Activated naive CD4-positive, alpha-beta T cell treated with anti-CD3 and anti-CD28 coated beads, Interleukin-2, amount 50 U/mL, for 72 hours (primary cell): ENCODE measurements at regions not wholly inside any gene's neighbourhood (a gene's known extent, or its start where the extent isn't known, plus 50 kb on each side); places are given as distances from the start of the nearest gene placed in this dataset.
"Not testable (repeated sequence)": the region's sequence is repeated elsewhere in the genome, so short reads cannot be mapped to it uniquely, and the experiment has no call there.

ENCODE experiments used
- ATAC-seq, 2 donors: fragments of 150-1000 bp; cut with Tn5 transposase; 2 replicates each; pipeline ENCODE4 v1.10.0; 2021; ENCODE audit warnings: mild to moderate bottlenecking in 2 of 2, moderate library complexity in 2 of 2
- DNase-seq, 2 donors: peaks; one replicate each; pipeline ENCODE4 v3.0.0; 2021 to 2022; ENCODE audit warnings: low spot score in 2 of 2
- H3K27ac Mint-ChIP-seq, 2 donors: one replicate each; pipeline ENCODE4 v1.8.0; 2022; ENCODE audit warnings: mild to moderate bottlenecking in 2 of 2, mixed read lengths in 2 of 2
- H3K36me3 Mint-ChIP-seq, 2 donors: one replicate each; pipeline ENCODE4 v1.8.0; 2022; ENCODE audit warnings: mixed read lengths in 2 of 2
- H3K9me3 Mint-ChIP-seq, 2 donors: one replicate each; pipeline ENCODE4 v1.8.0; 2022; ENCODE audit warnings: mixed read lengths in 2 of 2

- ATAC-seq (no peak), DNase-seq (no peak)
- Mint-ChIP-seq H3K9me3 (peaks cover 0 to 3% of the 10 kb centered on the region in 2 donors), H3K27ac (no peak overlapping the region), H3K36me3 (peaks cover 0 to 6% of the 10 kb centered on the region in 2 donors)
Observed at GRCh38 chr7:16099302-16099849, 322.0 kb downstream of the CRPPA start.

DNA sequence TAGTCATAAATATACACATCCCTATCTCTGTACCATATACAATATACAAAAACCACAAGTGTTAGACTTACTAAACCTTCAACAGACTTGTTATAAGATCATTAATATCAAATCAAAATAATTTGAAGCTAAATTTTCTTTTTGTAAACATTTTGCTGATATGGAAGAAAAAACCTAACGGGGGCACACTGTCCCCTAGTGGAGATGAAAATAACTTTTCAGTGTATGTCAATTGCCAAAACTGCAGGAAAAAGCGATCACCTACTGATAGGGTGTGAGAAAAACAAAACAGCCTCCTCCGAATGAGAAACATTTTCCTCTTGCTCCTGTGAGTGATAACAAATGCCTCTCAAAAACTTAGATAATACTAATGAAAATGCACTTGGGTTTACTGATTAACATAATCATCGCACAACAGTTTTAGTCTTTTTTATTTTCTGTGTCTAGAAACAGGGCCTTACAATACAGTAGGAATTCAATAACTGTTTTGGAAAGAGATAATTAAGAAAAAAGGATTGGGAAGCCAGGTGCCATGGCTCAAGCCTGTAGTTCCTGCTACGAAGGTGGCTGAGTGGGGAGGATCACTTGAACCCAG, 322.7 kb downstream of the CRPPA start:
- Mint-ChIP-seq H3K36me3 (peaks cover 0 to 6% of the 10 kb centered on the region in 2 donors), H3K27ac (no peak overlapping the region), H3K9me3 (no peaks in the 10 kb centered on the region)
- ATAC-seq, result no peak
- no peak for DNase-seq

DNA sequence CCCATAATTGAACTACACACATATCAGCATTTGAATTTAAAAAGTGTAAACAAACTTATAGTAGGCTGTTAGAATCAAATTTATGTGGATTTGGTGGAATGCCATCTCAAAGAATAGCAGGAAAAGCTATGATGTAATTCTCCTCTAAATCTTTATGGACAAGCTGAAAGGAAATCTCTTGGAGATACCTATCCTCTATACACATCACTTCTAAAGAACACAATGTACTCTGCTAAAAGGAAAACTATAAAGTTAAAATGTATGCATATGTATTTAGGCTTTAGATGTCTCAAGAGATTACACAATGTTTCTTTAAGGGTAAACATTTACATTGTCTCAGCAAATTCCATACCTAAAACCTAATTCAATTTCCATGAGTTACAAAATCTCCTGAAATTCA, 323.3 kb downstream of the CRPPA start:
- ATAC-seq, result no peak
- no peak for DNase-seq
- H3K36me3 Mint-ChIP-seq, result peaks cover 0 to 6% of the 10 kb centered on the region in 2 donors
- no peak overlapping the region for H3K27ac Mint-ChIP-seq
- no peaks in the 10 kb centered on the region for H3K9me3 Mint-ChIP-seq

DNA sequence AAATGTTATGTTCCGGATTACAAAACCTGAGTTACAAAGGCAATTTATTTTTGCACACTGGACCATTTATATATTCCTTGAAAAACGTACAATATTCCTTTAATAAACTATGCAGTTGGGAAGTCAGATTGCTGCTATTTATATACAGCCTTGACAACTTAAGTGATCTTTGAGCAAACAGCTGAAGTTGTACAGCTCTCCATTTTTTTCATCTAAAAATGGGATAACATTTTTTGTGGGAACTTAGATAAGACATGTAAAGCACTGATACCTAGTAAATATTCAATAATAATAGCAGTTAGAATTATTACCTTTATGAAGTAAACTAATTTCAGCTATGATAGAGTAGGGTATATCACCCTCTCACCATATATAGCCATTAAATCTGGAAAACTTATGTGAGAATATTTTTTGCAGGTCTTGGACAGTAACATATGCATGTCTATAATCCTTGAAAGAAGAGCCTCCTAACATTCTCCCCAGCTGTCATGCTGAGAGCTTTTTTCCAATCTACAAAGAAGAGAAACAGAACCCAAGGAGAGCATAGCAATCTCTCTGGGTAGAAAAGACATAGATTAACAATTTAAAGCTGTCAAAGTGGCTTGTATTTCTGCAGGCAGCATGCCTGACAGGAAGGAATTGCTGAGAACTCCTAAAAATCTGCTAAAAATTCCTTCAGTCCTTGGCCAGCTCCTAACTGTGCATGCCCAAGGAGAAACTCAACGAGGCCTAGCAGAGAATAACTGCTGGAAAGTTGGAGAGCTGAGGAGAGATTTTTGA, 326.0 kb downstream of the CRPPA start:
- H3K36me3 Mint-ChIP-seq, result no peaks in the 10 kb centered on the region
- H3K9me3 Mint-ChIP-seq, result no peaks in the 10 kb centered on the region
- DNase-seq (no peak), ATAC-seq (no peak)
- no peak overlapping the region for H3K27ac Mint-ChIP-seq

DNA sequence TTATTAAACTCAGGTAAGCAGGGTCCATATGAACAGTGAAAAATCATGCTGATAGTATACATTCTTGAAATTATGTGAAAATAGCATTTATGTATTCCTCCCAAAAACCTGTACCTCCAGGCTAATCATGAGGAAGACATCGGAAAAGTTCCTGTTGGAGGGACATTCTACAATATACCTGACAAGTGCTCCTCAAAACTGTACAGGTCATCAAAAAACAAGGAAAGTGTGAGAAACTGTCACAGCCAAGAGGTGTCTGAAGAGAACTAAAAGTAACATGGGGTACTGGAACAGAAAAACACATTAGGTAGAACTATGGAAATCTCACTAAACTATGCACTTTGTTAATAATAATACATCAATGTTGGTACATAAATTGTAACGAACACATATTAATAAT, 326.7 kb downstream of the CRPPA start:
- no peaks in the 10 kb centered on the region for H3K36me3 Mint-ChIP-seq
- no peaks in the 10 kb centered on the region for H3K9me3 Mint-ChIP-seq
- no peak overlapping the region for H3K27ac Mint-ChIP-seq
- no peak for ATAC-seq
- no peak for DNase-seq

- no peaks in the 10 kb centered on the region for H3K9me3 Mint-ChIP-seq
- ATAC-seq, result no peak
- DNase-seq, result no peak
- H3K36me3 Mint-ChIP-seq, result no peaks in the 10 kb centered on the region
- no peak overlapping the region for H3K27ac Mint-ChIP-seq
Observed at GRCh38 chr7:16092711-16093110, 328.6 kb downstream of the CRPPA start.

- no peaks in the 10 kb centered on the region for H3K36me3 Mint-ChIP-seq
- H3K27ac Mint-ChIP-seq, result no peak overlapping the region
- ATAC-seq (no peak), DNase-seq (no peak)
- no peaks in the 10 kb centered on the region for H3K9me3 Mint-ChIP-seq
Observed at GRCh38 chr7:16091701-16092310, 329.5 kb downstream of the CRPPA start.

- no peak for DNase-seq
- no peaks in the 10 kb centered on the region for H3K36me3 Mint-ChIP-seq
- no peaks in the 10 kb centered on the region for H3K9me3 Mint-ChIP-seq
- no peak overlapping the region for H3K27ac Mint-ChIP-seq
- no peak for ATAC-seq
Observed at GRCh38 chr7:16089801-16090200, 331.5 kb downstream of the CRPPA start.

GRCh38 chr7:16089191-16089590, 332.1 kb downstream of the CRPPA start:
- ATAC-seq (no peak), DNase-seq (no peak)
- Mint-ChIP-seq H3K9me3 (no peaks in the 10 kb centered on the region), H3K27ac (no peak overlapping the region), H3K36me3 (no peaks in the 10 kb centered on the region)

- ATAC-seq (no peak), DNase-seq (no peak)
- H3K36me3 Mint-ChIP-seq, result no peaks in the 10 kb centered on the region
- H3K27ac Mint-ChIP-seq, result no peak overlapping the region
- no peaks in the 10 kb centered on the region for H3K9me3 Mint-ChIP-seq
Observed at GRCh38 chr7:16086743-16087142, 334.6 kb downstream of the CRPPA start.

DNA sequence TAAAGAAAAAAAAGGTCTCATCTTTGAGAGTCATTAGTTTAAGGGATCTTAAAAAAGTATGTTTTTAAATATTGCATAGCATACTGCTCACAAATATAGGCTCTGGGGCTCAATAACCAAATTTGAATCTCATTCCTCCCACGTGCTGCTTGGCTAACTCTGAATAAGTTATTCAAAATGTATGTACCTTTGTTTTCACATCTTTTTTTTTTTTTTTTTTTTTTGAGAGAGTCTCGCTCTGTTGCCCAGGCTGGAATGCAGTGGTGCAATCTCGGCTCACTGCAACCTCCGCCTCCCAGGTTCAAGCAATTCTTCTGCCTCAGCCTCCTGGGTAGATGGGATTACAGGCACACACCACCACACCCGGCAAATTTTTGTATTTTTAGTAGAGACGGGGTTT, 335.6 kb downstream of the CRPPA start:
- not testable (repeated sequence) for DNase-seq, H3K27ac Mint-ChIP-seq, H3K36me3 Mint-ChIP-seq, H3K9me3 Mint-ChIP-seq, ATAC-seq

GRCh38 chr7:16084875-16085274, 336.5 kb downstream of the CRPPA start:
- DNase-seq, result no peak
- Mint-ChIP-seq H3K27ac (no peak overlapping the region), H3K36me3 (no peaks in the 10 kb centered on the region), H3K9me3 (no peaks in the 10 kb centered on the region)
- no peak for ATAC-seq

GRCh38 chr7:16084370-16084769, 337.0 kb downstream of the CRPPA start:
- Mint-ChIP-seq H3K9me3 (no peaks in the 10 kb centered on the region), H3K27ac (no peak overlapping the region), H3K36me3 (no peaks in the 10 kb centered on the region)
- ATAC-seq, result no peak
- DNase-seq, result no peak

GRCh38 chr7:16083931-16084330, 337.4 kb downstream of the CRPPA start:
- H3K27ac Mint-ChIP-seq, result no peak overlapping the region
- no peak for DNase-seq
- ATAC-seq, result no peak
- no peaks in the 10 kb centered on the region for H3K9me3 Mint-ChIP-seq
- H3K36me3 Mint-ChIP-seq, result no peaks in the 10 kb centered on the region

- DNase-seq, result no peak
- ATAC-seq, result no peak
- no peaks in the 10 kb centered on the region for H3K36me3 Mint-ChIP-seq
- no peaks in the 10 kb centered on the region for H3K9me3 Mint-ChIP-seq
- H3K27ac Mint-ChIP-seq, result no peak overlapping the region
Observed at GRCh38 chr7:16080131-16080530, 341.2 kb downstream of the CRPPA start.

GRCh38 chr7:16079723-16080122, 341.6 kb downstream of the CRPPA start:
- Mint-ChIP-seq H3K27ac (no peak overlapping the region), H3K36me3 (no peaks in the 10 kb centered on the region), H3K9me3 (no peaks in the 10 kb centered on the region)
- ATAC-seq, result no peak
- DNase-seq, result no peak

DNA sequence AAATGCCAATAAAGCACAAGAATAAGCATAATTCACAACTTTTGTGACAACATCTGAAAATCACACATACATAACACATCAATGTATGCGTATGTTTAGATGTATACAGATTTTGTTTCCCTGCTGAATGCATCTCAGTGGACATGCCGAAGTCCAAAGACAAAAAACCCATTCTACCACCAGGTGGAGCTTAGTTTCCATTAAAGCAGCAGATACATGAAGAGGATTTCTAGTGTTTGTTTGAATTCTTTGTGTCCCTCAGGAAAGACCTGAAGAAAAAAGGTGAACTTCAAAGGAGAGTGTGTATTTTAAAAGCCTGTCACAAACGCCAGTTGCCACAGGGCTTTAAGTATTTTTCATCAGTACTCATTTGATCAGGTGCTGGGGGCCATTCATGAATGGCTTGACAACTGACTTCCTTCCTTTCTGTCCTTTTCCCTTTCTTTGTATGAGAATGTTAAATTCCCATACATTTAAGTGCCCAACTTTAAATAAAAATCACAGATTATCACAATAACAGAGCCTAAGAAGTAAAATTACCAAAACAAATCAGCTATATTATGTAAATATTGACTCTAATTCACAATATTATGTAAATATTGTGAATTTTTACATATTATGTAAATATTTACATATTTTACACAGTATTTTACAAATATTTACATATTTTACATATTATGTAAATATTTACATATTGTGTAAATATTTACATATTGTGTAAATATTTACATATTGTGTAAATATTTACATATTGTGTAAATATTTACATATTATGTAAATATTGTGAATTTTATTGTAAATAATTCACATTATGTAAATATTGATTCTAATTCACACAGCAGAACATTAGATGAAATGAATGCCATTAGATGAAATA, 343.0 kb downstream of the CRPPA start:
- ATAC-seq (peak in 1 of 2 donors; percentile 53), DNase-seq (peak in 1 of 2 donors; percentile 21)
- Mint-ChIP-seq H3K36me3 (no peaks in the 10 kb centered on the region), H3K27ac (no peak overlapping the region), H3K9me3 (no peaks in the 10 kb centered on the region)
